Cardiac muscle cell (in vitro differentiated cells and primary cell): ENCODE measurements at regions not wholly inside any gene's neighbourhood (a gene's known extent, or its start where the extent isn't known, plus 50 kb on each side); places are given as distances from the start of the nearest gene placed in this dataset.

Experiments used
- DNase-seq, 2 donors: peaks; one replicate each; pipeline versions ENCODE4 v3.0.0 to v3.0.0-alpha.2; 2010 to 2017; ENCODE audit warnings: low read depth in 1 of 2, low spot score in 1 of 2
- H3K27ac ChIP-seq: fragments of 200-600 bp; sonication (generic); 2 replicates; pipeline ENCODE4 v1.5.1; 2016
- H3K27me3 ChIP-seq: fragments of 200-600 bp; sonication (generic); 2 replicates; pipeline ENCODE4 v1.6.0; 2016; ENCODE audit warnings: control low read depth
- H3K36me3 ChIP-seq: fragments of 200-600 bp; sonication (generic); 2 replicates; pipeline ENCODE4 v1.5.1; 2016; ENCODE audit warnings: control low read depth
- H3K4me1 ChIP-seq: fragments of 200-600 bp; sonication (generic); 2 replicates; pipeline ENCODE4 v1.8.1; 2017; ENCODE audit warnings: low read depth, mild to moderate bottlenecking, mixed run types
- H3K4me3 ChIP-seq: fragments of 200-600 bp; sonication (generic); 2 replicates; pipeline ENCODE4 v1.5.1; 2016; ENCODE audit warnings: mild to moderate bottlenecking
- H3K9me3 ChIP-seq: fragments of 200-600 bp; sonication (generic); 2 replicates; pipeline ENCODE4 v1.5.1; 2017; ENCODE audit warnings: low read depth, mild to moderate bottlenecking, control low read depth
- CTCF ChIP-seq: IDR thresholded peaks from 2 replicates; pipeline ENCODE4 v1.5.1; 2012; ENCODE audit warnings: low read depth, mild to moderate bottlenecking, low read length

- H3K9me3 ChIP-seq = no peaks in the 10 kb centered on the region
- H3K36me3 ChIP-seq = no peaks in the 10 kb centered on the region
- no peak for DNase-seq
- no peak overlapping the region for H3K27ac ChIP-seq
- H3K27me3 ChIP-seq = no peaks in the 10 kb centered on the region
- TF ChIP-seq CTCF = no peak
- H3K4me3 ChIP-seq = no peak overlapping the region
- H3K4me1 ChIP-seq = no peaks in the 10 kb centered on the region
Observed at GRCh38 chr14:101223127-101223526, 319.6 kb upstream of the RTL1 start.

GRCh38 chr14:101223561-101224162 lies 320.1 kb upstream of the RTL1 start:
- no peaks in the 10 kb centered on the region for H3K4me1 ChIP-seq

GRCh38 chr14:101224356-101225156 lies 321.0 kb upstream of the RTL1 start:
- Histone ChIP-seq H3K36me3 (no peaks in the 10 kb centered on the region), H3K9me3 (no peaks in the 10 kb centered on the region), H3K4me1 (no peaks in the 10 kb centered on the region), H3K4me3 (no peak overlapping the region), H3K27ac (no peak overlapping the region), H3K27me3 (no peaks in the 10 kb centered on the region)
- no peak for DNase-seq
- no peak for TF ChIP-seq CTCF

More at GRCh38 chr14:101223561-101224162, 320.1 kb upstream of the RTL1 start:
- TF ChIP-seq CTCF = no peak
- no peaks in the 10 kb centered on the region for H3K36me3 ChIP-seq
- H3K27me3 ChIP-seq = no peaks in the 10 kb centered on the region
- no peak overlapping the region for H3K4me3 ChIP-seq
- no peak for DNase-seq
- no peaks in the 10 kb centered on the region for H3K9me3 ChIP-seq
- no peak overlapping the region for H3K27ac ChIP-seq

DNA sequence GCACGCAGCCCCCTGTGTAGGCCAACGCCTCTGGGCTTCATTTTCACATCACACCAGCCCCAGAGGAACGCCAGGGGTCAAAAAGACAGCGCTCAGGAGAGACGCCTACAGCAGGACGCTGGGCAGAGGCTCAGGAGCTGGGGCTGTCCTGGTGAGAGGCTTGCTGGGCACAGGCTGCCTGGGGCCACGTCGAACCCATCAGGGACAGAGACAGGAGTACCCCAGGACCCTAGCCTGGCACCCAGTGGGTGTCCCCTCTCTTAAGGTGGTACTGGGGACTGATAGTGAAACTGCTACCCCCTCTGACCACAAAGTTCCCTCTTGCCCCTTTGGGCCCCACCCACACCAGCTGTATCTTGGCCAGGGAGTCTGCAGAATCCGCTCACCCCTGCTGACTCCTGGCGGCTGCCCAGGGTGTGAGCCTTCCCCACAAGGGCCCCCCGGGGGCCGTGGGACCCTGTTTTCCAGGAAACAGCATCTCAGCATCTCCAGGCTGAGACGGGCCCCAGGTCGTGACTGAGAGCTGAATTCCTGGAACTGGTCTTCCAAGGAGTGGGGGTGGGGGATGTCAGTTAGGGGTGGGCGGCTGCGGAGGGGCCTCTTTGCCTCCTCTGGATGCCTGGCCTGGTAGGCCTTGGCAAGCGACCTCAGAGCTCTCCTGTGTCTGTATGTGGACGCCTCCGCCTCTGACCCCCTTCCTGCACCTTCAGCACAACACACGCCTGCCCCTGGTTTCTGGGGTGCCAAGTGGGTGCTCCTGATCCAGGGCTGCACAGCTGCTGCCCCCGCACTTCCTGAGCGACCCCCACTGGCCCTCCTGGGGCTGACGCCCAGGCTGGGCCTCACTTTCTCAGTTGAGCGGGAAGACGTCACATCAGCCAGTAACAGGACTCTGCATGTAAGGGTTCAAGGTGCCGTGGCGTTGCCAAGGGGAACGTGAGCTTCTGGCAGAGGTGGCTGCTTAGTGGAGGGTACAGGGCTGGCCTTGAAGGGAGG lies 321.9 kb upstream of the RTL1 start:
- no peak overlapping the region for H3K27ac ChIP-seq
- DNase-seq = no peak

More for the DNA sequence above, 321.9 kb upstream of the RTL1 start:
- Histone ChIP-seq H3K36me3 (no peaks in the 10 kb centered on the region), H3K4me1 (no peaks in the 10 kb centered on the region), H3K27me3 (no peaks in the 10 kb centered on the region), H3K9me3 (no peaks in the 10 kb centered on the region), H3K4me3 (no peak overlapping the region)
- no peak for TF ChIP-seq CTCF
